Esophagus (tissue), 2 donors: ENCODE measurements at regions not wholly inside any gene's neighbourhood (a gene's known extent, or its start where the extent isn't known, plus 50 kb on each side); places are given as distances from the start of the nearest gene placed in this dataset.
A peak's percentile ranks its signal among the peaks of the same experiment; 100 is the strongest.

ENCODE experiments used
- H3K27ac ChIP-seq, 2 donors: one replicate each; pipeline ENCODE4 v1.5.1; 2013; ENCODE audit warnings: low read depth in 2 of 2, mild to moderate bottlenecking in 2 of 2, inconsistent platforms in 1 of 2, low read length in 1 of 2, moderate library complexity in 1 of 2
- H3K27me3 ChIP-seq, 2 donors: one replicate each; pipeline ENCODE4 v1.6.1; 2013; ENCODE audit warnings: low read length in 2 of 2, control low read depth in 1 of 2, mild to moderate bottlenecking in 1 of 2; ENCODE audit not compliant: insufficient read depth in 2 of 2, control insufficient read depth in 1 of 2
- H3K36me3 ChIP-seq, 2 donors: one replicate each; pipeline ENCODE4 v1.6.1; 2013; ENCODE audit warnings: low read length in 1 of 2; ENCODE audit not compliant: control insufficient read depth in 2 of 2, insufficient read depth in 2 of 2
- H3K4me1 ChIP-seq, 2 donors: one replicate each; pipeline ENCODE4 v1.6.1; 2013; ENCODE audit warnings: low read length in 1 of 2; ENCODE audit not compliant: control insufficient read depth in 2 of 2, insufficient read depth in 2 of 2
- H3K4me3 ChIP-seq, 2 donors: one replicate each; pipeline ENCODE4 v1.5.1; 2013; ENCODE audit warnings: low read length in 2 of 2, mild to moderate bottlenecking in 2 of 2, low read depth in 1 of 2, moderate library complexity in 1 of 2
- H3K9me3 ChIP-seq, 2 donors: one replicate each; pipeline ENCODE4 v1.6.1; 2013; ENCODE audit warnings: mild to moderate bottlenecking in 2 of 2, low read depth in 1 of 2, low read length in 1 of 2, moderate library complexity in 1 of 2; ENCODE audit not compliant: control insufficient read depth in 2 of 2, insufficient read depth in 1 of 2
- WGBS, 2 donors: extraction: QIAGEN DNeasy Blood & Tissue Kit; methylation state at CpG; one replicate each; pipeline ENCODE4 v1.1.7; 2013; 5-methylcytosine and 5-hydroxymethylcytosine counted together
- donor health status: healthy with polysubstance abuse.
- donor health status: Bipolar disorder and iron deficiency.

- H3K4me1 ChIP-seq, result peaks cover 3% of the 10 kb centered on the region in 2 donors
- no peak overlapping the region for H3K27ac ChIP-seq
- no peaks in the 10 kb centered on the region for H3K36me3 ChIP-seq
- H3K9me3 ChIP-seq, result no peaks in the 10 kb centered on the region
- no peak overlapping the region for H3K4me3 ChIP-seq
- no peaks in the 10 kb centered on the region for H3K27me3 ChIP-seq
- WGBS, 2 donors, result 31 to 47% methylated on average over 3 of the region's 3 CpGs
Observed at GRCh38 chr6:44028789-44029310, 98.4 kb downstream of the MRPL14 start.

DNA sequence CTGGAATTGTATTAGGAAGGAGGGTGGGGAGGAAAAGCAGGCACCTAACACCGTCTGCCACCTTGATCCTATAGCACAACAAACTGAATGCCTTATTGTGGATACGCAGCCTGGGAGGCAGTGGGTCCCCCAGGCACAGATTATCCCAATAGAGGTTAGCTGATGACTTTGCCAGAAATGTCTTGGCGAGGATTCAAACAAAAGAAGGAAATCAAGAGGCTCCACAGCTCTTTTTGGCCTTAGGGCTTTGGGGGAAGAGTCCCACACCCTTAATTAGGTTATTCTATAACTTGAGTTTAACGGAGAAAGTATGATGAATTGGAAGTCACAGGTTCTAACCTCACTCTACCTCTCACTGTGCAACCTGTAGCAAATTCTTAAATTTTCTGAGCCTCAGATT is 102.0 kb downstream of the MRPL14 start:
- H3K27me3 ChIP-seq, result no peaks in the 10 kb centered on the region
- no peaks in the 10 kb centered on the region for H3K9me3 ChIP-seq
- no peak overlapping the region for H3K27ac ChIP-seq
- H3K4me3 ChIP-seq, result no peak overlapping the region
- 47 to 61% methylated on average over 4 of the region's 4 CpGs for WGBS, 2 donors
- H3K36me3 ChIP-seq, result no peaks in the 10 kb centered on the region
- H3K4me1 ChIP-seq, result peaks cover 5 to 6% of the 10 kb centered on the region in 2 donors

DNA sequence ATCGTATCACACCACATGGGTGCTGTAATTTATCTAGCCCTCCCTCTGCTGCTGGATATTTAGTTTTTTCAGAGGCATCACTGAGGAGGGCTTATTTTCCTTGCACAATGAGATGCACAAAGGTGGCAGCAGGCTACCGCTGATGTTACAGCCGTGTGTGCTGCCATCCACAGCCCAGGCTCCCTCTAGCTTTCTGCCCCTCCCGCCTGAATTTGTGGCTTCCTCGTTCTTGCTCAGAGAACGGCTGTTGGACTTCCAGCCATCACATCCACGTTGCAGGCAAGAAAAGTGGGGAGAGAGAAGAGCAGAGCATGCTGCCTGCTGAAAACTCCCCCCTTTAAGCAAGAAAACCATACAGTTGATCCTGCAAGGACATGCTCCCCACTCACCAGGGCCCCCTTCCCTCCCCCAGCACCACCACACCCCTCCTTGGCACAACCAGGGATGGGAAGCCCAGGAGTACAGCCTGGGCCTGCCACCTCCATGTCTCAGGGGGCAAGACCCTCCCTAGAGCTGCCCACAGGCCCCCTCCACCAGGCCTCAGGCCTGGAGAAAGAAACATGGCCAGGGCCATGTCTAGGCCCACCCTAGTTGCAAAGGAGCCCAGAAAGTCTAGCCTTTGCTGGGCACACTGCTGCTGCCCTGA is 102.6 kb downstream of the MRPL14 start:
- H3K27me3 ChIP-seq, result no peaks in the 10 kb centered on the region
- WGBS, 2 donors, result 46 to 49% methylated on average over 7 of the region's 7 CpGs
- H3K36me3 ChIP-seq, result no peaks in the 10 kb centered on the region
- H3K4me1 ChIP-seq, result peaks cover 4 to 6% of the 10 kb centered on the region in 2 donors
- H3K27ac ChIP-seq, result no peak overlapping the region
- no peak overlapping the region for H3K4me3 ChIP-seq
- no peaks in the 10 kb centered on the region for H3K9me3 ChIP-seq

- Histone ChIP-seq H3K36me3 (no peaks in the 10 kb centered on the region), H3K27ac (no peak overlapping the region), H3K27me3 (no peaks in the 10 kb centered on the region), H3K9me3 (no peaks in the 10 kb centered on the region), H3K4me1 (peaks cover 2 to 6% of the 10 kb centered on the region in 2 donors), H3K4me3 (no peak overlapping the region)
- 82 to 84% methylated on average over 8 of the region's 8 CpGs for WGBS, 2 donors
Observed at GRCh38 chr6:44023586-44024454, 103.4 kb downstream of the MRPL14 start.

GRCh38 chr6:44022671-44023352 is 104.4 kb downstream of the MRPL14 start:
- H3K36me3 ChIP-seq, result no peaks in the 10 kb centered on the region

DNA sequence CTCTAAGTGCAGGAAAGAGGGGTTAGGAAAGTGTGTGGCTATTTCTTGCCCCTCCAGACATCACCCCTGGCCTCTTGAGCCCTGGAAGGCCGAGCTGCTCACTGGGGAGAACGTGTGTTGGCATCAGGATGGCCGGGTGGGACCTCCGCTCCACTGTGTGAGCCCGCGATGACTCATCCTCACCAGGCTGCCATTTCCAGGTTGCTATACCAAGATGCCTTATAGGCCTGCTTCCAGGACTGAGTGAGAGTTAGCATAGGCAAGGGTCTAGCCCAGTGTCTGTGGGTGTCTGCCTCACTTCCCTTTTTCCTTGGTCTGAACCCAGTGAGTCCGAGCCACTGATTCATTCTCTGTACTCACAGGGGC is 105.0 kb downstream of the MRPL14 start:
- H3K9me3 ChIP-seq, result no peaks in the 10 kb centered on the region
- H3K27ac ChIP-seq, result no peak overlapping the region
- no peak overlapping the region for H3K4me3 ChIP-seq
- no peaks in the 10 kb centered on the region for H3K27me3 ChIP-seq
- no peaks in the 10 kb centered on the region for H3K36me3 ChIP-seq
- 47 to 49% methylated on average over 7 of the region's 7 CpGs for WGBS, 2 donors
- peaks cover 2 to 6% of the 10 kb centered on the region in 2 donors for H3K4me1 ChIP-seq

More at GRCh38 chr6:44022671-44023352, 104.4 kb downstream of the MRPL14 start:
- Histone ChIP-seq H3K4me1 (peaks cover 2 to 6% of the 10 kb centered on the region in 2 donors), H3K27me3 (no peaks in the 10 kb centered on the region), H3K27ac (no peak overlapping the region), H3K9me3 (no peaks in the 10 kb centered on the region), H3K4me3 (no peak overlapping the region)
- 92% methylated on average over 14 of the region's 14 CpGs for WGBS, 2 donors

DNA sequence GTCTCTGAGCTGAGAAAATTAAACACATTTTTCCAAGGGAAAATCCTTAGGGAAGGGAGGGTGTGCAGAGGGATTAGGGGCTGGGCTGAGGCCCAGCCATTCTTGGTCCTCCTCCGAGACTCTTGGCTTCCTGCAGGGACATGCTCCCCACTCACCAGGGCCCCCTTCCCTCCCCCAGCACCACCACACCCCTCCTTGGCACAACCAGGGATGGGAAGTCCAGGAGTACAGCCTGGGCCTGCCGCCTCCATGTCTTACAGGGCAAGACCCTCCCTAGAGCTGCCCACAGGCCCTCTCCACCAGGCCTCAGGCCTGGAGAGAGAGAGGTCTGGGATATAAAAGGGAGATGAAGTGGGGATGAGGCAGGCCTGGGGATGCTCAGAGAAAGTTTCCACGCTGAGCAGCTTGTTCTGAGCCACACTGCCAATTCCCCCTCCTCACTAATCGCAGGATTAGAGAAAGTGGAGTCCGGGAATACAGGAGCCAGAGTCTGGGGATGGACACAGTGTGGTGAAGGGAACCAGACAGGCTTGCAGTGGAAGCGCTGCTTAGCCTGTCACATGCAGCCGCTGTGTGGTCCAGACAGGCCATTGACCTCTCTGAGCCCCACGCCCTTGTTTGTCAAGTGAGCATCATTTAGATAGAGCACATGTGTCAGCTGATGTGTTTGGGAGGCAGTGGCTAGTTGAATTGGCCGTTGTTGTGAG is 105.5 kb downstream of the MRPL14 start:
- H3K27me3 ChIP-seq, result no peaks in the 10 kb centered on the region
- no peak overlapping the region for H3K4me3 ChIP-seq
- WGBS, 2 donors, result 61 to 64% methylated on average over 9 of the region's 9 CpGs
- no peaks in the 10 kb centered on the region for H3K36me3 ChIP-seq
- H3K4me1 ChIP-seq, result peaks cover 2 to 6% of the 10 kb centered on the region in 2 donors
- no peaks in the 10 kb centered on the region for H3K9me3 ChIP-seq
- H3K27ac ChIP-seq, result peak overlapping the region in 1 of 2 donors; percentile 24

- Histone ChIP-seq H3K4me3 (no peak overlapping the region), H3K27ac (no peak overlapping the region), H3K9me3 (no peaks in the 10 kb centered on the region), H3K36me3 (no peaks in the 10 kb centered on the region), H3K27me3 (no peaks in the 10 kb centered on the region), H3K4me1 (peaks cover 2 to 6% of the 10 kb centered on the region in 2 donors)
- WGBS, 2 donors, result 92 to 93% methylated on average over 12 of the region's 12 CpGs
Observed at GRCh38 chr6:44020664-44021425, 106.4 kb downstream of the MRPL14 start.
